Mesendoderm (in vitro differentiated cells): ENCODE measurements at regions not wholly inside any gene's neighbourhood (a gene's known extent, or its start where the extent isn't known, plus 50 kb on each side); places are given as distances from the start of the nearest gene placed in this dataset.

Experiments
- DNase-seq: peaks from one replicate; pipeline ENCODE4 v3.0.0; 2013
- H2AK5ac ChIP-seq: 2 replicates; pipeline ENCODE4 v1.6.1; 2013; ENCODE audit warnings: low read length, inconsistent platforms
- H2BK120ac ChIP-seq: 2 replicates; pipeline ENCODE4 v1.6.1; 2013; ENCODE audit warnings: low read depth, mild to moderate bottlenecking, low read length, moderate library complexity, mixed read lengths
- H2BK15ac ChIP-seq: replicated peaks from 2 replicates; pipeline ENCODE4 v1.6.1; 2013; ENCODE audit warnings: low read depth, mild to moderate bottlenecking, moderate library complexity
- H2BK5ac ChIP-seq: 2 replicates; pipeline ENCODE4 v1.6.1; 2013; ENCODE audit warnings: low read length, inconsistent platforms
- H3K18ac ChIP-seq: 2 replicates; pipeline ENCODE4 v1.6.1; 2013; ENCODE audit warnings: mild to moderate bottlenecking, low read length, mixed read lengths
- H3K23ac ChIP-seq: one replicate; pipeline ENCODE4 v1.6.1; 2013; ENCODE audit warnings: low read length
- H3K27ac ChIP-seq: 2 replicates; pipeline ENCODE4 v1.5.1; 2013; ENCODE audit warnings: low read depth, mild to moderate bottlenecking, inconsistent platforms, low read length, moderate library complexity
- H3K27me3 ChIP-seq: 2 replicates; pipeline ENCODE4 v1.6.1; 2013; ENCODE audit warnings: low read length, control low read depth, mild to moderate bottlenecking, inconsistent platforms; ENCODE audit not compliant: insufficient read depth, poor library complexity
- H3K36me3 ChIP-seq: 2 replicates; pipeline ENCODE4 v1.6.1; 2013; ENCODE audit warnings: low read length, inconsistent platforms; ENCODE audit not compliant: control insufficient read depth, insufficient read depth
- H3K4ac ChIP-seq: one replicate; pipeline ENCODE4 v1.6.1; 2013; ENCODE audit warnings: low read depth, mild to moderate bottlenecking, low read length, moderate library complexity
- H3K4me1 ChIP-seq: 2 replicates; pipeline ENCODE4 v1.6.1; 2013; ENCODE audit warnings: low read depth, low read length, inconsistent platforms; ENCODE audit not compliant: control insufficient read depth
- H3K4me2 ChIP-seq: 2 replicates; pipeline ENCODE4 v1.6.1; 2013; ENCODE audit warnings: low read length
- H3K4me3 ChIP-seq: 2 replicates; pipeline ENCODE4 v1.5.1; 2013; ENCODE audit warnings: mild to moderate bottlenecking, low read length
- H3K56ac ChIP-seq: one replicate; pipeline ENCODE4 v1.6.1; 2013; ENCODE audit warnings: low read length
- H3K79me1 ChIP-seq: 2 replicates; pipeline ENCODE4 v1.6.1; 2013; ENCODE audit warnings: low read length, inconsistent platforms
- H3K79me2 ChIP-seq: 2 replicates; pipeline ENCODE4 v1.6.1; 2013; ENCODE audit warnings: mild to moderate bottlenecking, low read length; ENCODE audit not compliant: control insufficient read depth, insufficient read depth
- H3K9ac ChIP-seq: 2 replicates; pipeline ENCODE4 v1.6.1; 2013; ENCODE audit warnings: low read length, inconsistent platforms
- H4K5ac ChIP-seq: one replicate; pipeline ENCODE4 v1.6.1; 2013; ENCODE audit warnings: low read length
- H4K8ac ChIP-seq: one replicate; pipeline ENCODE4 v1.6.1; 2013; ENCODE audit warnings: low read depth, mild to moderate bottlenecking, control low read depth, low read length, moderate library complexity
- WGBS: extraction: QIAGEN DNeasy Blood & Tissue Kit; methylation state at CpG from one replicate; pipeline ENCODE4 v1.1.7; 2013; ENCODE audit warnings: low lambda C conversion rate, missing lambda C conversion rate; ENCODE audit not compliant: insufficient coverage; ENCODE audit errors: extremely low coverage; 5-methylcytosine and 5-hydroxymethylcytosine counted together

DNA sequence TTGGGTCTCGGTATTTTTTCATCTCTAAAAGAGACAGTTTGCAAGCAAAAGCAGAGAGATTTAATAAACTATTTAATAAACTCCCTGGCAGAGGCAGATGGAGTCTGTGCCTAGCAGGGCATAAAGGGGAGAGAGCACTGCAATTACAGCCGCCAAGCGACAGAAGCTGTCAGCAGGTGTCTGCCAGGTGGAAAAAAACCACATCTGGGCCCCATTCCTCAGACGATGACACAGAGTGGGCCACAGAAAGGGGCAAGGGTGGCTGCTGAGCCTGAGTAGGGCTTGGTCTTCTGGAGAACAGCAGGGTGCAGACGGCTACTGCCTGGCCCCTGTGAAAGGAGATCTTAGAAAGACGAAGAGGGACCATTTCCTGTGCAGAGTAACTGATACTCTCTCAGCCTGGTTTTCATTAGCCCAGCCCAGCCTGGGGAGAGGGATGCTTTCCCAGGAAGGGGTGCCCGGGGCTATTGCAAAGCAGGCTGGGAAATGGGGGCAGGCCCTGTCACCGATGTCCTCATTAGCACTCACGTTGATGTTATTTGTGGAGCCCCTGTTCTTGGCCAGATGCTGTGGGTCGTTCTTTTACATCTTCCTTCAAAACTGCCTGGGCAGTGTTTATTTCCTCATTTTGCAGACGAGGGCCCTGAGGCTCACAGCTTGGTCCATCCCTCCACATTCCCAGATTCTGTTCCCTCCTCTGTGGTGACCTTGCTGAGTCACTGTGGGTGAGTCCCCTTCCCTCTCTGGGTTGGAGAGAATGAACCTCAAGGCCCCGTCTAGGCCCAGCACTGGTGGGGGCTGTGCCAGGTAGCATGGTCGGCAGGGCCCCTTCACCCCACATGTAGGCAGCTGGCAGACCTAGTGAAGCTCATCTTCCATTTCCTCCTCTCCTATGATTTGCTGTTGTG, 472.7 kb downstream of the PTPRU start:
- Histone ChIP-seq H3K27me3 (no peaks in the 10 kb centered on the region), H3K56ac (peak overlapping the region; percentile 56), H3K23ac (no peak overlapping the region), H2BK5ac (no peak overlapping the region), H3K4me2 (no peak overlapping the region), H4K8ac (no peak overlapping the region), H3K79me2 (no peaks in the 10 kb centered on the region), H2BK15ac (no peak overlapping the region), H4K5ac (no peak overlapping the region), H3K36me3 (no peaks in the 10 kb centered on the region), H3K27ac (peak overlapping the region; percentile 5), H3K4ac (no peak overlapping the region), H3K79me1 (no peaks in the 10 kb centered on the region), H3K9ac (no peak overlapping the region), H3K4me3 (no peak overlapping the region), H2AK5ac (no peak overlapping the region), H3K18ac (peak overlapping the region; percentile 3), H3K4me1 (no peaks in the 10 kb centered on the region), H2BK120ac (no peak overlapping the region)
- peak; percentile 50 for DNase-seq
- no CpG with 5 or more reads among the region's 13 CpGs for WGBS

DNA sequence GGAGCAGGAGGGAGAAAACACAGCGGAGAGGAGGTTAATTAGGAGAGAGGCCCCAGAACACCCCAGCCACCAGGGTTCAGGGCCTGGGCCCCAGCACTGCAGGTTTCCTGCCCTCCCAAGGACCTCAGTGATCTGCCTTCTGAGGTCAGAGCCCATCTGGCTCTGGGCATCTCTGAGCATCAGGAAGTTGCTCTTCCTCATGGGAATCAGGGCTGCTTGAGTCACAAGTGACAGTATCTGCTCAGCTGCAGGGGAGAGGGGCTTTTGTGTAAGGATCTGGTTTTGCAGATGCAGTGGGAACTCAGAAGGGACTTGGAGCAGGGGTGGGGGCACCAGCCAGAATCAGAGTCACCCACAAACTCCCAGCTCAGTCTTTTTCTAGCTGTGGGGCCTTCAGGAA, 472.1 kb downstream of the PTPRU start:
- H2BK5ac ChIP-seq, result no peak overlapping the region
- no CpG with 5 or more reads among the region's 1 CpG for WGBS
- H3K4me2 ChIP-seq, result no peak overlapping the region
- H3K18ac ChIP-seq, result no peak overlapping the region
- H3K4me3 ChIP-seq, result no peak overlapping the region
- H3K56ac ChIP-seq, result no peak overlapping the region
- H4K8ac ChIP-seq, result no peak overlapping the region
- no peak overlapping the region for H2BK15ac ChIP-seq
- H4K5ac ChIP-seq, result no peak overlapping the region
- H3K79me1 ChIP-seq, result no peaks in the 10 kb centered on the region
- H3K4me1 ChIP-seq, result no peaks in the 10 kb centered on the region
- no peak overlapping the region for H3K23ac ChIP-seq
- no peaks in the 10 kb centered on the region for H3K79me2 ChIP-seq
- H2AK5ac ChIP-seq, result no peak overlapping the region
- peak; percentile 7 for DNase-seq
- no peak overlapping the region for H3K27ac ChIP-seq
- H3K4ac ChIP-seq, result no peak overlapping the region
- no peak overlapping the region for H3K9ac ChIP-seq
- no peaks in the 10 kb centered on the region for H3K27me3 ChIP-seq
- H3K36me3 ChIP-seq, result no peaks in the 10 kb centered on the region
- H2BK120ac ChIP-seq, result no peak overlapping the region

DNA sequence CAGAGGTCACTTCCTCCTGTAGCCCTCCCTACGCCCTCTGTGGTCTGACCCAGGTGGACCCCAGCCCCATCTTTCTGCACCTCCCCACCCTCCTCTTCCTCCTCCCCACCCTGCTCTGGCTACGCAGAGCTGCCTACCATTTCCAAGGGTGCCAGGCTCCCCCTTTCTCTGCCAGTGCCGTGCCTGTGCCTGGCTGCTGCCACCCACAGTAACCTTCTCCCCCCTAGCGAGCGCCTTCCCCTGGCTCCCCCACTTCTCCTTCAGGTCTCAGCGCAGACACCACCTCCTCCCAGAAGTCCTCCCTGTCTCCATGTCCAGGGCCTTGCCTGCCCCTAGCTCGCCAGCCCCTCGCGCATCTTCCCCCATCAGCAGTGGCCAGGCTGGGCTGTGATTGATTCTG, 471.5 kb downstream of the PTPRU start:
- H3K56ac ChIP-seq, result no peak overlapping the region
- H2BK120ac ChIP-seq, result no peak overlapping the region
- H3K27ac ChIP-seq, result no peak overlapping the region
- no peak overlapping the region for H3K9ac ChIP-seq
- H3K23ac ChIP-seq, result no peak overlapping the region
- no peaks in the 10 kb centered on the region for H3K4me1 ChIP-seq
- H4K5ac ChIP-seq, result no peak overlapping the region
- no peak overlapping the region for H3K4ac ChIP-seq
- no peaks in the 10 kb centered on the region for H3K79me2 ChIP-seq
- no peak overlapping the region for H2AK5ac ChIP-seq
- H4K8ac ChIP-seq, result no peak overlapping the region
- no peaks in the 10 kb centered on the region for H3K79me1 ChIP-seq
- no peak overlapping the region for H3K4me3 ChIP-seq
- H3K27me3 ChIP-seq, result no peaks in the 10 kb centered on the region
- H2BK15ac ChIP-seq, result no peak overlapping the region
- no CpG with 5 or more reads among the region's 9 CpGs for WGBS
- no peak overlapping the region for H2BK5ac ChIP-seq
- no peak overlapping the region for H3K18ac ChIP-seq
- H3K4me2 ChIP-seq, result no peak overlapping the region
- no peak for DNase-seq
- H3K36me3 ChIP-seq, result no peaks in the 10 kb centered on the region

DNA sequence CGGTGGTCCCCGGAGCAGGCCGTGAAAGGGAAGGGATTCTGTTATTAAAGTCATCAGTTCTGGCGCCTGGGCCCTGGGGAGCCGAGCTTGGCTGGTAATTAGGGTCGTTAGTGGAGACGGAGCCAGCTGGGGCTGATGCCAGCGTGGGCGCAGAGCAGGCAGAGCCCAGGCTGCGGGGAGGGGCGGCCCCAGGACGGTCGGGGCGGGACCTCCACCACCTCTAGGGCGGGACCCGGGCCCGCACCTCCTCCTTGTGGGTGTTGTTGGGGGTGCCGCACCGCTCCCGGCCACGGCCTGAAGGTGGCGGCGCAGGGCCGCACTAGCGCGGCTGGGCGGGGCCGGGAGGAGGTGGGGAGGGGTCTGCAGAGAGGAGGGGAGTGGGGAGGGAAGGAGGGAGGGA, 470.6 kb downstream of the PTPRU start:
- Histone ChIP-seq H3K56ac (peak overlapping the region; percentile 70), H3K4me3 (no peak overlapping the region)
- peak; percentile 92 for DNase-seq

DNA sequence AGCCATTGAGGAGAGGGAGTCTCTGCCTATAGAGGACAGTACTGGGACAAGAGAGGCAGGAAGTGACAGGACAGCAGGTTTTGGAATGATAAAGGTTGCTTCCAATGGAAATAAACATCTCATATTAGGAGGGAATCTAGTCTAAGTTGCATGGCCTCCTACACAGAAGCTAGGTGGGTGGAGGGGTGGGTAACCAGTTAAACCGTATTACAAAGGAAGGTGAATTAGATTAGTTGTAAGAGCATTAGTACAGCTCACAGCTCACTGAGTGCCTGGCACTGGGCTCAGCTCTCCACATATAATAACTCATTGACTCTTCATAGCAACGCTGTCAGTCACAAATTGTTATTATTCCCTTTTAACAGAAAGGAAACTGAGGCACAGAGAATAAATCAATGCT, 468.1 kb downstream of the PTPRU start:
- no peak overlapping the region for H3K4me3 ChIP-seq
- H2BK5ac ChIP-seq, result no peak overlapping the region
- no peak overlapping the region for H3K9ac ChIP-seq
- no peak for DNase-seq
- no peaks in the 10 kb centered on the region for H3K4me1 ChIP-seq
- H4K5ac ChIP-seq, result no peak overlapping the region
- no peak overlapping the region for H3K4ac ChIP-seq
- no peak overlapping the region for H3K27ac ChIP-seq
- no peaks in the 10 kb centered on the region for H3K27me3 ChIP-seq
- H3K4me2 ChIP-seq, result no peak overlapping the region
- WGBS, result no CpG with 5 or more reads among the region's 2 CpGs
- no peak overlapping the region for H2AK5ac ChIP-seq
- H3K56ac ChIP-seq, result no peak overlapping the region
- no peak overlapping the region for H4K8ac ChIP-seq
- no peak overlapping the region for H2BK15ac ChIP-seq
- H3K79me1 ChIP-seq, result no peaks in the 10 kb centered on the region
- H3K36me3 ChIP-seq, result no peaks in the 10 kb centered on the region
- H3K79me2 ChIP-seq, result no peaks in the 10 kb centered on the region
- no peak overlapping the region for H3K23ac ChIP-seq
- H2BK120ac ChIP-seq, result no peak overlapping the region
- no peak overlapping the region for H3K18ac ChIP-seq

More for the DNA sequence above, 470.6 kb downstream of the PTPRU start:
- Histone ChIP-seq H3K27ac (no peak overlapping the region), H2BK5ac (no peak overlapping the region), H2BK15ac (no peak overlapping the region), H3K27me3 (no peaks in the 10 kb centered on the region), H4K5ac (no peak overlapping the region), H2BK120ac (no peak overlapping the region), H3K36me3 (no peaks in the 10 kb centered on the region), H3K23ac (no peak overlapping the region), H3K4ac (no peak overlapping the region), H3K79me1 (no peaks in the 10 kb centered on the region), H4K8ac (no peak overlapping the region), H3K18ac (no peak overlapping the region), H3K79me2 (no peaks in the 10 kb centered on the region), H2AK5ac (no peak overlapping the region), H3K4me1 (no peaks in the 10 kb centered on the region), H3K9ac (peak overlapping the region; percentile 47), H3K4me2 (peak overlapping the region; percentile 52)
- WGBS, result no CpG with 5 or more reads among the region's 28 CpGs
